Astrocyte of the cerebellum (primary cell): ENCODE measurements at regions not wholly inside any gene's neighbourhood (a gene's known extent, or its start where the extent isn't known, plus 50 kb on each side); places are given as distances from the start of the nearest gene placed in this dataset.

Source experiments
- DNase-seq: peaks from one replicate; pipeline ENCODE4 v3.0.0-alpha.2; 2011; ENCODE audit warnings: low read depth
- H3K4me3 ChIP-seq: 2 replicates; pipeline ENCODE4 v1.5.1; 2011; ENCODE audit warnings: mild to moderate bottlenecking, low read depth, low read length, moderate library complexity
- in situ Hi-C: cut with HindIII; loops from 2 replicates; pipeline ENCODE4 v1.10.0; 2017; ENCODE audit warnings: low sequenced_read_pairs
- TF ChIP-seq, protein P1 (sequence below): IDR thresholded peaks from 2 replicates; pipeline ENCODE4 v1.5.1; 2012; ENCODE audit warnings: low read length, low read depth, moderate library complexity, mild to moderate bottlenecking; ENCODE audit errors: missing control alignments

DNA sequence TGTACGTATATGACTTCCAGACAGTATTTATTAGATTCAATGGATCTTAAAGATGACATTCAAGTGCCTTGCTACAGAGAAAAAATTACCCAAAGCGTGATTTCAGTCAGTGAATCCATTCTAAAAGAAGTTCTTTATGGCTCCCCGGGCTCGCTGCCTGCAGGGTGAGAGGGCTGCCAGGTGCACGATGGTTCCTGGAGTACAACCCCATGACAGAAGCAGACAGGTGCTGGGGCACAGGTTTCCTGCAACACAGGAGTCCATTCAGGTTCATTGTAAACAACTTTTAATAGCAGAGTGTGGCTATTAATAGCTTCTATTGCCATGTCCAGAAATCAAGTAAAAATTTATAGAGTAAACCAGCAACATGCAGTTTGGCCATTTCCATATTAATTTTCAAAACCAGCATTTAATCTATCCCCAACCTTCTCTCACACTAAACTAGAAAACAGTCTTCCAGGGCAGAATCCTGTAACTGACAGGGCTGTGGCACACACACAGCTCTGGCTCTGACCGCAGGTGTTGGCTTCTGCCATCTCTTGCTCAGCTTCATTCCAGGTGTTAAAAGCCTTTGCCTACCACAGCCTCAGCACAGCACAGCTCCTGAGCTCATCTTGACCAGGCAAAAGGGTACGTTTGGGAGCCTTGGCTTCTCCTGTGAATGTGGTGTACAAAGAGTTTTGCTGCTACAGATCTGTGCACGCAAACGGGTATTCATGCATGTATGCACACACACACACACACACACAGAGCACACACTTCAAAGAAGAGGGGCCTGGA lies 185.9 kb downstream of the MEX3B start:
- DNase-seq: no peak
- in situ Hi-C loops: no loop called here
- no peak overlapping the region for H3K4me3 ChIP-seq
- TF ChIP-seq, protein P1, sequence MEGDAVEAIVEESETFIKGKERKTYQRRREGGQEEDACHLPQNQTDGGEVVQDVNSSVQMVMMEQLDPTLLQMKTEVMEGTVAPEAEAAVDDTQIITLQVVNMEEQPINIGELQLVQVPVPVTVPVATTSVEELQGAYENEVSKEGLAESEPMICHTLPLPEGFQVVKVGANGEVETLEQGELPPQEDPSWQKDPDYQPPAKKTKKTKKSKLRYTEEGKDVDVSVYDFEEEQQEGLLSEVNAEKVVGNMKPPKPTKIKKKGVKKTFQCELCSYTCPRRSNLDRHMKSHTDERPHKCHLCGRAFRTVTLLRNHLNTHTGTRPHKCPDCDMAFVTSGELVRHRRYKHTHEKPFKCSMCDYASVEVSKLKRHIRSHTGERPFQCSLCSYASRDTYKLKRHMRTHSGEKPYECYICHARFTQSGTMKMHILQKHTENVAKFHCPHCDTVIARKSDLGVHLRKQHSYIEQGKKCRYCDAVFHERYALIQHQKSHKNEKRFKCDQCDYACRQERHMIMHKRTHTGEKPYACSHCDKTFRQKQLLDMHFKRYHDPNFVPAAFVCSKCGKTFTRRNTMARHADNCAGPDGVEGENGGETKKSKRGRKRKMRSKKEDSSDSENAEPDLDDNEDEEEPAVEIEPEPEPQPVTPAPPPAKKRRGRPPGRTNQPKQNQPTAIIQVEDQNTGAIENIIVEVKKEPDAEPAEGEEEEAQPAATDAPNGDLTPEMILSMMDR: no peak

DNA sequence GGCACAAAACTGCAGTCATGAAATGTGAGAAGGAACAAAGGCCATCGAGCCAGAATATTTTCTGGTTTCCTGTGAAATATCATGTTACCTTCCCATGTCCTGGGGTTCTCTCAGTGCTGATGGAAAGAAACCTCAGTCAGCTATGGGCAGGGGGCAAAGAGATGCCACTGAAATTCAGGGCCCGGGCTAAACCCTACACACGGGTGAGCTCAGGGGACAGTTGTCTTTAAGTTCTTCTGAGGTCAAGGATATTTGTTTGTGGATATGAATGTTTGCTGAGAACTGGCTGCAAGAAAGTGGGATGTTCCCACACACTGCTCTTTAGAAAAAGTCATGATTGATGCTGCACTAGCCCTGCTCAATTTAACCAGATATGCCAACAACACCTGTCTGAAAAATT lies 187.2 kb downstream of the MEX3B start:
- in situ Hi-C loops: no loop called here
- TF ChIP-seq, protein P1: no peak
- no peak overlapping the region for H3K4me3 ChIP-seq

DNA sequence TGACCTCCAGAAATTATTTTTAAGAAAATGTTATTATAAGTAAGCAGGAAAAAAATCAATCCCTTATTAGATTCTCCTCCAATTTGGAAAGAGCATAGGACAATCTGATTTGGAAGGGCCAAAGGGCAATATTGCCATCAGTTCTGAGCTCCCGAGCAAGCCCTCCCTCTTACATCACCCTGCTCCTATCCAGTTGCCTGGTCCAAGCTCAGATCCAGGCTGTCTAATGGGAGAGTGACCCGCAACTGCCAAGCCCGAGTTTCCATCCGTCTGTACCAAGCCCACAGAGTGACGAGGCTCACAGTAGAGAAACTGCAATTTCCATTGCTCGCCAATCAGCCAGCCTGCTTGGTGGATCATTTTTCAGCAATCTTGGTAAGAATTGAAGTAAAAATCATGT lies 187.7 kb downstream of the MEX3B start:
- in situ Hi-C loops: no loop called here
- TF ChIP-seq, protein P1: no peak
- H3K4me3 ChIP-seq: no peak overlapping the region
- no peak for DNase-seq

More for the DNA sequence above, 187.2 kb downstream of the MEX3B start:
- no peak for DNase-seq

DNA sequence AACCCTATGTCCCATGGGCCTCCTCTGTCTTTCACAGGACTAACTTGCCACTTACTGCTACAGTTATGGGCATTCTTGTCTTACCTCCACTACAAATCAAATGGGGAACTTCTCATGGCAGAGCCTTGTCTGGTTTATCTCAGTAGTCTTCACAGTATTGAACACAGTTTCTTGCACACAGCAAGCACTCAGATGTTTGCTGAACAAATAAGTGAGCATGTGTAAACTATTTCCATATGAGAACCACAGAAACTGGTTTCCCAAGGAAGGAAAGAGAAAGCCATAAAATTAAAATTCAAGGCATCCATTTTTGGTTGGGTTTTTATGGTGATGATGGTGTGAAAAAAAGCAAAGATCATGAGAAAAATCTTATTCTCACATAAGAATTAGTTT lies 189.2 kb downstream of the MEX3B start:
- no peak for DNase-seq
- TF ChIP-seq, protein P1: no peak
- in situ Hi-C loops: no loop called here
- no peak overlapping the region for H3K4me3 ChIP-seq

DNA sequence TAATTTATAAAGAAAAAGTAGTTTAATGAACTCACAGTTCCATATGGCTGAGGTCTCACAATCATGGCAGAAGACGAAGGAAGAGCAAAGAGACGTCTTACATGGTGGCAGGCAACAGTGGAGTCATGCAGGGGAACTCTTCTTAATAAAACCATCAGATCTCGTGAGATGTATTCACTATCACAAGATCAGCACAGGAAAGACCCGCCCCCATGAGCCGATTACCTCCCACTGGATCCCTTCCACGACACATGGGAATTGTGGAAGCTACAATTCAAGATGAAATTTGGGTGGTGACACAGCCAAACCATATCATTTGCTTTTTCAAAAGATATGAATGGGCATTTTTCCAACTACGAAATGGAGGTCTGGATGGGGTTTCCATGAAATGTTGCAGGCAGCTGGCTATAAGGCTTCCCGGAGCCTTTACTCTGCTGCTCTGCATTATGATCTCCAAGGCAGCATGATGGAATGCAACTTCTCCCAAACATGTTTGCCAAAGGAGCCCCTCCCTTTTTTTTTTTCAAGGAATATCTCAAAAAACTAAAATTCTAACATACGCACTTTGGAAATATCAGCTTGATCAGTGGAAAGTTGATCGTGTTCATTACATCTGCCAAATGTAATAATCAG lies 189.7 kb downstream of the MEX3B start:
- no peak overlapping the region for H3K4me3 ChIP-seq
- TF ChIP-seq, protein P1: no peak
- in situ Hi-C loops: no loop called here
- no peak for DNase-seq

DNA sequence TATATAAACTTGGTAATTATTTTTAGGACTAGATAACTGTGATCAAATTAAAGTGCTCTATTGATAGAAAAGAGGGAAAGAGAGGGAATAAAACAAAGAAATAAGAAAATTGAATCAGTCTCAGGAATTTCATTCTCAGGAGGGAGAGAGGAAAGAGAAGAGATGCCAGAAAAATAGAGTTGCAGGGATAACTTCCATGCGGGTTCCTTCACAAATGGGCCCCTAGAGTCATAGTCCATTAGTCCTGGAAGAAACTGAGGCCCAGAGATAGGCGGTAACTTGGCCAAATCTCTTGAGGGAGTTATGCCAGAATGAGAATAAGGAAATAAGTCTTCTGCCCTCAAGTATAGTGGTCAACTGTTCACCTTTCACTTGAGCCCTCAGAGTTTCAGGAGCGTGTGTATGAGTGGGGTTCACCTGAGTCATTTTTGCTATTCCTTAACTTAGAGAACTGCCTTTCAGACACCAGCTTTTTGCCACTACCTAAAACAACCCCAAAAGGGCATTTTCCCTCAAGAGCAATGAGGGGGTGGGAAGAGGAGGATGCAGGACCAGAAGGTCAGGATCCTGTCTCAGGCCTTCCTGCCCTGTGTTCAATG lies 192.6 kb downstream of the MEX3B start:
- H3K4me3 ChIP-seq: no peak overlapping the region
- in situ Hi-C loops: no loop called here
- DNase-seq: no peak
- TF ChIP-seq, protein P1: no peak
